ENCODE measurements at regions not wholly inside any gene's neighbourhood (a gene's known extent, or its start where the extent isn't known, plus 50 kb on each side); places are given as distances from the start of the nearest gene placed in this dataset.

- no peak overlapping the region for H3K27ac ChIP-seq (ENCODE audit: low read depth, low read length)
- no peak overlapping the region for H3K4me2 ChIP-seq (ENCODE audit: low read length)
- H3K4me3 ChIP-seq (ENCODE audit: low read length): no peak overlapping the region
- no peaks in the 10 kb centered on the region for H3K36me3 ChIP-seq (ENCODE audit: control insufficient read depth, low read length)
- TF ChIP-seq CTCF (IDR thresholded peaks at IDR 0.05; ENCODE audit: low read depth, low read length, poor library complexity, severe bottlenecking) (no peak), EZH2phosphoT487 (IDR thresholded peaks at IDR 0.05; ENCODE audit: borderline replicate concordance, low read length) (no peak)
- H3K27me3 ChIP-seq (ENCODE audit: control insufficient read depth, low read length): peaks cover 14% of the 10 kb centered on the region
- H3K9me3 ChIP-seq (ENCODE audit: control insufficient read depth, insufficient read depth, low read length): no peaks in the 10 kb centered on the region
- H3K9me2 ChIP-seq (replicated peaks; ENCODE audit: control insufficient read depth, low read length): no peaks in the 10 kb centered on the region
- no peaks in the 10 kb centered on the region for H3K79me2 ChIP-seq (ENCODE audit: control insufficient read depth, low read length)
- no peaks in the 10 kb centered on the region for H3F3A ChIP-seq (ENCODE audit: control insufficient read depth, insufficient read depth)
- H4K20me1 ChIP-seq (ENCODE audit: control insufficient read depth, insufficient read depth, low read depth, low read length): no peaks in the 10 kb centered on the region
- H3K4me1 ChIP-seq (ENCODE audit: control insufficient read depth, low read length): no peaks in the 10 kb centered on the region
Observed at GRCh38 chr20:56826705-56827665, 197.9 kb downstream of the TFAP2C start.

GRCh38 chr20:56827763-56828162 is 198.7 kb downstream of the TFAP2C start:
- no peak for TF ChIP-seq EZH2phosphoT487 (IDR thresholded peaks at IDR 0.05; ENCODE audit: borderline replicate concordance, low read length)
- no peak for TF ChIP-seq CTCF (IDR thresholded peaks at IDR 0.05; ENCODE audit: low read depth, low read length, poor library complexity, severe bottlenecking)
- Histone ChIP-seq H3K4me1 (ENCODE audit: control insufficient read depth, low read length) (no peaks in the 10 kb centered on the region), H3K9me2 (replicated peaks; ENCODE audit: control insufficient read depth, low read length) (no peaks in the 10 kb centered on the region), H3F3A (ENCODE audit: control insufficient read depth, insufficient read depth) (no peaks in the 10 kb centered on the region), H3K27me3 (ENCODE audit: control insufficient read depth, low read length) (peaks cover 14% of the 10 kb centered on the region), H4K20me1 (ENCODE audit: control insufficient read depth, insufficient read depth, low read depth, low read length) (no peaks in the 10 kb centered on the region), H3K27ac (ENCODE audit: low read depth, low read length) (no peak overlapping the region), H3K4me3 (ENCODE audit: low read length) (no peak overlapping the region), H3K36me3 (ENCODE audit: control insufficient read depth, low read length) (no peaks in the 10 kb centered on the region), H3K9me3 (ENCODE audit: control insufficient read depth, insufficient read depth, low read length) (no peaks in the 10 kb centered on the region), H3K4me2 (ENCODE audit: low read length) (no peak overlapping the region), H3K79me2 (ENCODE audit: control insufficient read depth, low read length) (no peaks in the 10 kb centered on the region)

- H3K36me3 ChIP-seq (ENCODE audit: control insufficient read depth, low read length): no peaks in the 10 kb centered on the region
- no peaks in the 10 kb centered on the region for H3K79me2 ChIP-seq (ENCODE audit: control insufficient read depth, low read length)
- no peaks in the 10 kb centered on the region for H4K20me1 ChIP-seq (ENCODE audit: control insufficient read depth, insufficient read depth, low read depth, low read length)
- no peaks in the 10 kb centered on the region for H3K4me1 ChIP-seq (ENCODE audit: control insufficient read depth, low read length)
- no peaks in the 10 kb centered on the region for H3K9me3 ChIP-seq (ENCODE audit: control insufficient read depth, insufficient read depth, low read length)
- TF ChIP-seq CTCF (IDR thresholded peaks at IDR 0.05; ENCODE audit: low read depth, low read length, poor library complexity, severe bottlenecking) (no peak), EZH2phosphoT487 (IDR thresholded peaks at IDR 0.05; ENCODE audit: borderline replicate concordance, low read length) (no peak)
- no peak overlapping the region for H3K4me2 ChIP-seq (ENCODE audit: low read length)
- H3K27ac ChIP-seq (ENCODE audit: low read depth, low read length): no peak overlapping the region
- no peaks in the 10 kb centered on the region for H3K9me2 ChIP-seq (replicated peaks; ENCODE audit: control insufficient read depth, low read length)
- H3K27me3 ChIP-seq (ENCODE audit: control insufficient read depth, low read length): peaks cover 14% of the 10 kb centered on the region
- H3F3A ChIP-seq (ENCODE audit: control insufficient read depth, insufficient read depth): no peaks in the 10 kb centered on the region
- H3K4me3 ChIP-seq (ENCODE audit: low read length): no peak overlapping the region
Observed at GRCh38 chr20:56828402-56828801, 199.3 kb downstream of the TFAP2C start.
